Neural progenitor cell (in vitro differentiated cells): ENCODE measurements at regions not wholly inside any gene's neighbourhood (a gene's known extent, or its start where the extent isn't known, plus 50 kb on each side); places are given as distances from the start of the nearest gene placed in this dataset.

Experiments
- DNase-seq: peaks from one replicate; pipeline ENCODE4 v3.0.0-alpha.2; 2016; ENCODE audit warnings: low spot score
- H2AFZ ChIP-seq: fragments of 200-600 bp; sonication (generic); replicated peaks from 2 replicates; pipeline ENCODE4 v1.6.1; 2016; ENCODE audit warnings: antibody characterized with exemption
- H3F3A ChIP-seq: fragments of 200-600 bp; sonication (generic); 2 replicates; pipeline ENCODE4 v1.6.1; 2016; ENCODE audit warnings: antibody characterized with exemption, low read depth
- H3K27ac ChIP-seq: fragments of 200-600 bp; sonication (generic); 2 replicates; pipeline ENCODE4 v1.5.1; 2016; ENCODE audit warnings: mild to moderate bottlenecking
- H3K27me3 ChIP-seq: fragments of 200-600 bp; sonication (generic); 2 replicates; pipeline ENCODE4 v1.6.1; 2016; ENCODE audit warnings: mild to moderate bottlenecking, moderate library complexity
- H3K36me3 ChIP-seq: fragments of 200-600 bp; sonication (generic); 2 replicates; pipeline ENCODE4 v1.5.1; 2016
- H3K4me1 ChIP-seq: fragments of 200-600 bp; sonication (generic); 2 replicates; pipeline ENCODE4 v1.6.1; 2016; ENCODE audit warnings: mixed run types
- H3K4me2 ChIP-seq: fragments of 200-600 bp; sonication (generic); 2 replicates; pipeline ENCODE4 v1.6.1; 2016
- H3K4me3 ChIP-seq: fragments of 200-600 bp; sonication (generic); 2 replicates; pipeline ENCODE4 v1.5.1; 2016
- H3K79me2 ChIP-seq: fragments of 200-600 bp; sonication (generic); 2 replicates; pipeline ENCODE4 v1.6.1; 2016; ENCODE audit warnings: low read depth
- H3K9ac ChIP-seq: fragments of 200-600 bp; sonication (generic); 2 replicates; pipeline ENCODE4 v1.6.1; 2016
- H3K9me3 ChIP-seq: fragments of 200-600 bp; sonication (generic); 2 replicates; pipeline ENCODE4 v1.5.1; 2016; ENCODE audit warnings: low read depth
- H4K20me1 ChIP-seq: fragments of 200-600 bp; sonication (generic); 2 replicates; pipeline ENCODE4 v1.6.1; 2016; ENCODE audit warnings: low read depth
- H3K27ac Mint-ChIP-seq: 3 replicates; pipeline ENCODE4 v1.8.0; 2021; ENCODE audit warnings: mixed read lengths
- H3K27me3 Mint-ChIP-seq: 2 replicates; pipeline ENCODE4 v1.8.0; 2022; ENCODE audit warnings: low read depth, mild to moderate bottlenecking, inconsistent platforms, moderate library complexity, mixed read lengths; ENCODE audit not compliant: insufficient read depth
- H3K36me3 Mint-ChIP-seq: 3 replicates; pipeline ENCODE4 v1.8.0; 2021; ENCODE audit warnings: mixed read lengths
- H3K4me1 Mint-ChIP-seq: 3 replicates; pipeline ENCODE4 v1.8.0; 2021; ENCODE audit warnings: mixed read lengths
- H3K4me3 Mint-ChIP-seq: 3 replicates; pipeline ENCODE4 v1.8.0; 2021; ENCODE audit warnings: mild to moderate bottlenecking, moderate library complexity, mixed read lengths
- H3K9me3 Mint-ChIP-seq: 3 replicates; pipeline ENCODE4 v1.8.0; 2020; ENCODE audit warnings: mixed read lengths
- CTCF ChIP-seq: fragments of 200-600 bp; sonication (generic); IDR thresholded peaks from 2 replicates; pipeline ENCODE4 v1.5.1; 2017; ENCODE audit warnings: antibody characterized with exemption, mild to moderate bottlenecking
- EZH2 ChIP-seq: fragments of 200-600 bp; sonication (generic); IDR thresholded peaks from 2 replicates; pipeline ENCODE4 v1.6.1; 2017; ENCODE audit warnings: antibody characterized with exemption, mild to moderate bottlenecking, moderate library complexity
- EZH2phosphoT487 ChIP-seq: fragments of 200-600 bp; sonication (generic); IDR thresholded peaks from 2 replicates; pipeline ENCODE4 v1.6.1; 2017; ENCODE audit warnings: antibody characterized with exemption

- peaks cover 9% of the 10 kb centered on the region for H3K4me1 Mint-ChIP-seq
- no peaks in the 10 kb centered on the region for H3K36me3 Mint-ChIP-seq
- H2AFZ ChIP-seq, result peak overlapping the region; percentile 59
- no peaks in the 10 kb centered on the region for H4K20me1 ChIP-seq
- no peak overlapping the region for H3K4me3 Mint-ChIP-seq
- H3K4me2 ChIP-seq, result no peak overlapping the region
- no peak overlapping the region for H3K4me3 ChIP-seq
- H3K27ac Mint-ChIP-seq, result no peak overlapping the region
- H3K27me3 Mint-ChIP-seq, result peaks cover 5% of the 10 kb centered on the region
- H3K9me3 Mint-ChIP-seq, result no peaks in the 10 kb centered on the region
- no peaks in the 10 kb centered on the region for H3K27me3 ChIP-seq
- H3K36me3 ChIP-seq, result no peaks in the 10 kb centered on the region
- no peaks in the 10 kb centered on the region for H3F3A ChIP-seq
- H3K27ac ChIP-seq, result no peak overlapping the region
- H3K9ac ChIP-seq, result no peak overlapping the region
- peak; percentile 55 for DNase-seq
- H3K9me3 ChIP-seq, result no peaks in the 10 kb centered on the region
- no peaks in the 10 kb centered on the region for H3K79me2 ChIP-seq
- no peaks in the 10 kb centered on the region for H3K4me1 ChIP-seq
- TF ChIP-seq EZH2 (no peak), CTCF (no peak), EZH2phosphoT487 (no peak)
Observed at GRCh38 chr13:76225815-76226489, 589.8 kb downstream of the LMO7 start.

GRCh38 chr13:76223999-76224398 lies 587.9 kb downstream of the LMO7 start:
- Mint-ChIP-seq H3K27me3 (peaks cover 5% of the 10 kb centered on the region), H3K4me3 (no peak overlapping the region), H3K36me3 (no peaks in the 10 kb centered on the region), H3K27ac (no peak overlapping the region), H3K9me3 (no peaks in the 10 kb centered on the region), H3K4me1 (peaks cover 9% of the 10 kb centered on the region)
- no peak overlapping the region for H3K4me3 ChIP-seq
- H3K36me3 ChIP-seq, result no peaks in the 10 kb centered on the region
- no peaks in the 10 kb centered on the region for H3F3A ChIP-seq
- H4K20me1 ChIP-seq, result no peaks in the 10 kb centered on the region
- H3K9me3 ChIP-seq, result no peaks in the 10 kb centered on the region
- no peaks in the 10 kb centered on the region for H3K27me3 ChIP-seq
- TF ChIP-seq EZH2phosphoT487, result no peak
- TF ChIP-seq EZH2, result no peak
- TF ChIP-seq CTCF, result no peak
- no peak overlapping the region for H3K4me2 ChIP-seq
- H3K4me1 ChIP-seq, result no peaks in the 10 kb centered on the region
- H3K9ac ChIP-seq, result no peak overlapping the region
- H2AFZ ChIP-seq, result no peak overlapping the region
- DNase-seq, result no peak
- no peaks in the 10 kb centered on the region for H3K79me2 ChIP-seq
- H3K27ac ChIP-seq, result no peak overlapping the region

GRCh38 chr13:76223565-76223964 lies 587.4 kb downstream of the LMO7 start:
- Histone ChIP-seq H3K4me3 (no peak overlapping the region), H3K27me3 (no peaks in the 10 kb centered on the region), H3K9ac (no peak overlapping the region), H3K36me3 (no peaks in the 10 kb centered on the region), H3K79me2 (no peaks in the 10 kb centered on the region), H3F3A (no peaks in the 10 kb centered on the region), H2AFZ (no peak overlapping the region), H3K4me1 (no peaks in the 10 kb centered on the region), H3K27ac (no peak overlapping the region), H3K9me3 (no peaks in the 10 kb centered on the region), H4K20me1 (no peaks in the 10 kb centered on the region), H3K4me2 (no peak overlapping the region)
- H3K9me3 Mint-ChIP-seq, result no peaks in the 10 kb centered on the region
- no peak overlapping the region for H3K27ac Mint-ChIP-seq
- no peaks in the 10 kb centered on the region for H3K36me3 Mint-ChIP-seq
- H3K4me1 Mint-ChIP-seq, result peaks cover 9% of the 10 kb centered on the region
- peak; percentile 44 for TF ChIP-seq CTCF
- TF ChIP-seq EZH2, result no peak
- H3K27me3 Mint-ChIP-seq, result peaks cover 5% of the 10 kb centered on the region
- H3K4me3 Mint-ChIP-seq, result no peak overlapping the region
- DNase-seq, result peak; percentile 21
